NCI-H510A (cell line): ENCODE measurements at regions not wholly inside any gene's neighbourhood (a gene's known extent, or its start where the extent isn't known, plus 50 kb on each side); places are given as distances from the start of the nearest gene placed in this dataset.

Experiments
- DNase-seq: peaks from one replicate; lab custom pipeline; 2025; lab: John Stamatoyannopoulos, UW

DNA sequence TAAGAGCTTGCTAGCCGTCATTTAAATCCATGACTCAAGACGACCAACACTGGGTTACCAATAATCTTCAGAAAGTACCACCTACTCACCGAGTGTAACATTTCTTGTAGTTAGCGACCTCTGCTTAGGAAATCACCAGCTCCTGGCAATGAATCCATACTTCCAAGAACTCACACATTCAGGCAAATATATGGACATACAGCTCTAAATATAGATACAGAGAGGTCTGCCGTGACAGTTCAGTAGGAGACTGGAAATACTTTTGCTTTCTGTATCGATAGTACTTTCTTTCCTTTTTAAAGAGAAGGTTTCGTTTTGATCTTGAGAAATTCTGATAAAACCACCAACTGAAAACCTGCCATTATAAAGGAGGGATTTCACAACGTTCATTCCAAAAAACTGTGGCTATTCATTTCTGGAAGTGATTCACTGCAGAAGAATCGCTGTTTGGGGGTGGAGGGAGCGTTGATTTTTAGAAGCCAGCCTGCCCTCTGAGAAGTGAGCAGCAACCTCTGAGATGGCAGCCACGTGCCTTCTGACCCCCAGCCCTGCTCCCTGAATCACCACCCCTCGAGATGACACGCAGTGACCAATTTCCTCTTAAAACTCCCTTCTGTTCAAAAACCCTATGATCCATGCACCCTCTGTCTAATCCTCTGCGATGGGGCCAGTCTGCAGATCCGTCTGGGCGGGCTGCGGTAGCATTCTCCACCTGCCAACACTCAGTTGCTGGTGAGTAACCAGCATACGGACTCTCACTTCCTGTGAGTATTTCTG, 179.0 kb upstream of the KLF14 start:
- DNase-seq: no peak

DNA sequence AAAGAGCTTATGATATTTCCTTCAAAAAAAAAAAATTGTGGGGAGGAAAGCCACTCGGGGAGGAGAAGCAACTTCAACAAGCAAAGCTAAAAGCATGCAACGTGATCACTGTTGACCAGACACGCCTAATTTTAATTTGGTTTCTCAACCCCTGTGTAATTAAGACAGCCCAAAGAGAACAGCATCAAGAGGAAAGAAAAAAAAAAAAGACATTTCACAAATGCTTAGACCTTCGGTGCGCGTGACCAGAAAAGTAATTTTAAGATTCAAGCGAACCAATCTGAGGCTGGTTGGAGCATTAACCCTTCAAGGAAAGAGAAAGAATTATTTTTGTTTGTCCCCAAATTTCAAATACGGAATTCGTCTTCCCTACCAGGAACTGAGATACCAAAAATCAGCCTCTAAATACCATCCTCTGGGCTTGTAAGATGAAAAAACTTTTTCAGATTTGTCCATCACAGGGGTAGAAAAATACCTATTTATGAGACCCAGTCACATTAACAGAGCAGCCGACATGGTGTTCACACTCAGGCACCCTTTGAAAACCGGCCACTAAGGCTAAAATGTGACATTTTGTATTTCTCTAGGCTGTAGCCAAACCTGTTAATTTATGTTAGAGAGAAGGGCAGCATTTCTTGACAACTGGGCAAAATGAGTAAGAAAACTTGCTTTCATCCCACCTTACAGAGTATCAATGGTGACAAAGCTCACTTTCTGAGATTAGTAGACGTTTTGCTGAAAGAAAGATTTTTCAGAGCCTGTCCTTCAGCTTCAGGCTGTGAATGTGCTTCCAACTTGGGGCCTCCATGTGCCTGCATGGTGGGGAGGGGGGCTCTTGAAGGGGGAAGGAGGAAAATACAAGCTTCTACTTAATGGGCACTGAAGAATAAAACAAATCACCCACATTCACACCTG, 179.9 kb upstream of the KLF14 start:
- no peak for DNase-seq

DNA sequence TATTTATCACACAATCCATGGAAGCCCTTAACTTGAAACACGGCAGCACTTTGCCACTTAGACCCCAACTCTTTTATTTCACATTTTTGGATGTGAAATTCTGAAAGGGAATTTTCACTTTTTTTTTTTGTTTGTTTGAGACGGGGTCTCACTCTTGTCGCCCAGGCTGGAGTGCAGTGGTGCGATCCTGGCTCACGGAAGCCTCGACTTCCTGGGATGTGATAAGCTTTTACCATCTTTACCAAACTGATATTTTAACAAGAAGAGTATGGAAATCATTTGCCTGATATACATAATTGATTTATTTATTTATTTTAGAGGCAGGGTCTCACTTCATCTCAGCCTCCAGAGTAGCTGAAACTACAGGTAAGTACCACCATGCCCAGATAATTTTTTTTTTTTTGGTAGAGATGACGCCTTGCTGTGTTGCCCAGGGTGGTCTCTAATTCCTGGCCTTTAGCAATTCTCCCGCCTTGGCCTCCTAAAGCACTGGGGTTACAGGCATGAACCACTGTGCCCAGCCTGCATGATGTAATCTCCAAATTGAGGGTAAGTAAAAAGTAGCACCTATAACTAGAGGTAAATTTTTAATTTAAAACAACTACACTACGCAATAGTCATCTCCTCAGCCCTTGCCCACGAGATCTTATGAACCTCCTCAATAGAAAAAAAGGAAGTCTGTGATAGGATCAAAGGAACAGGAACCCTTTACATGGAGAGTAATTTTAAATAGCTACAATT, 180.7 kb upstream of the KLF14 start:
- no peak for DNase-seq

DNA sequence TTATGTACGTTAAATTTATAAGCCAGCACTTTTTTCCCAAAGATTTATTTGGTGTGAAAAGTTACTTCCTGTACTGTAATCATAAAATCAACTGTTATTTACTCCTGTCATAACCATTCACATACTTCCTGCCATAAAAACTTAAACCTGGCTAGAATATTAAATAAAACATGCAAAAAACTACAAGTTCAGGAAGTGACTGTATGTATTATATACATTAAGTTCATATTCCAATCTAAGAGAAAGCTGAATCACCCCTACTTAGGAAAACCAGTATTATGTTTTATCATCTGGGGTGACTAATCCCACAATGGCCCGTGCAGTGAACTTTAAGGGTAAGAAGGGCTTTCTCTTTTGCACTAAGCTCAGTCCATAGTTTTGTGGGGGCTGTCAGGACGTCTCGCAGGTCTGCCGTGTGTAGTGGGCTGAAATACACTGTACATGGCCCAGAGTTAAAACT, 183.7 kb upstream of the KLF14 start:
- DNase-seq: no peak

DNA sequence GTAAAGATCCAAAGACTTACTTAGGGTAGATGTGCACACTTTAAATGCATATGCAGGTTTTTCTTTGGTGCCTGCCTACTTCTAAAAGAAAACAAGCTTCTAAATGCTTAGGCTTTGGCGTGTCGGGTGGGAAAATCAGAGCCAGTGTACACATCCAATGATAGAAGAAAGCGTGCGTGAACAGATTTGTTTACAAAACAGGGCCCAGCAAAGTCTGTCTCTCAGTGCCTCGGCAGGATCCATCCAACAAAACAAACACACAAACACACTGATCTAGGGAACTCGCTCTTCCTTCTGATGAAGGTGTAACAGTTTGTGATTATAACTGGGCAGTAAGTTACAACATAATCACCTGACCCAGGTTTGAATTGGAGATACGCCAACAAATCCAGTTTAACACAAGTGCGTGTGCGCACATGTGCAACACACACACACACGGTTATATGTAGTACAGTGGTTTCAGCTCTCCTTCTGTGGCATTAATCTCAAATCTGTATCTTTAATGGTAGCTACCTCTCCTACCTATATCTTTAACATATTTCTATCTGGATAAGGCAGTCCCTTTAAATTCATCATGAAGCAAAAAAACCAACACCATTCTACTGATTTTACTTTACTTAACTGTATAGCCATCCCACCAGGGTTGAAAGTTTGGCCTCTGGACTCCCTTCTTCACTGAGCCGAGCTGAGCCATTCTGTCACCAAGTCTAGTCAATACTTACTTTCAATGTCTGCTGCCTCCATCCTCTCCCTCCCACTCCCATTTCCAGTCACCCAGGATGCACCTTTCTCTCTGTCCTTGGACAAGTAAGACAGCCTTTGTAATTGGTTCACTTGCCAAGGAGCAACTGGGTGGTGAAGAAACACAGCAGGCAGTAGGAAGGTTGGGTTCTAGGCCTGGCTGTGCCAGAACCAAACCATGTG, 184.4 kb upstream of the KLF14 start:
- DNase-seq: no peak

DNA sequence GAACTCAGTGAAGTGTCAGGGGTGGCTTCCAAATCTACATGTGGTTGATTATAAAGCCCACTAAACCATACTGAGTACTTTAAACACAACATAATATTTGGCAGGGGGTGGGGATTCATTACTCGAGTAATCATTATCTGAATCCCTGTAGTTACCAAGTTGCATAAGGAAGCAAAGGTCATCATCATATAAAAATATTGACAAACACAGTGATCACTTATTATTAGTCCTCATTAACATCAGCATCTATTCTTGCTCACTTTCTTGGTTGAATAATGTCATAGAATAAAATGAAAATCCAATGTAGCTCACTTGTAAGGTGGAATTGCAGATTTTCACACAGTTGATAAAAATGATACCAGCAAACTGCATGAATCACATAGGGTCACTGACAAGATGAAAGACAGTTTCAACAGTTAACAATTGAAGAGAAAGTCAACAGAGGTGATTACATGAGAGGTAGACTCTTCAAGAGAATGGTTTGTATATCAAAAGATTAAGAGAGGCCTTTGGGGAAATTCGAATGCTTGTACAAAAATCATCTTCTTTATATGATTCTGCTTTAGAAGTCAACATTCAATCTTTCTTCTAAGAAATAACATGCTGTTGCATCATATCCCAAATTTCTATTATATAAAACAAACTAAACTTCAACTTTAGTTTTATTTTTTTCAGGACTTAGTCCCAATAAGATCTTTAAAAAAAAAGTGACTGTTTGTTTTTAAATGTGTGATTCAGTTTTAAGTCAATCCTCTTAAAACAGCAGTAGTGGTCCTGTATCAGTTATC, 185.5 kb upstream of the KLF14 start:
- no peak for DNase-seq

DNA sequence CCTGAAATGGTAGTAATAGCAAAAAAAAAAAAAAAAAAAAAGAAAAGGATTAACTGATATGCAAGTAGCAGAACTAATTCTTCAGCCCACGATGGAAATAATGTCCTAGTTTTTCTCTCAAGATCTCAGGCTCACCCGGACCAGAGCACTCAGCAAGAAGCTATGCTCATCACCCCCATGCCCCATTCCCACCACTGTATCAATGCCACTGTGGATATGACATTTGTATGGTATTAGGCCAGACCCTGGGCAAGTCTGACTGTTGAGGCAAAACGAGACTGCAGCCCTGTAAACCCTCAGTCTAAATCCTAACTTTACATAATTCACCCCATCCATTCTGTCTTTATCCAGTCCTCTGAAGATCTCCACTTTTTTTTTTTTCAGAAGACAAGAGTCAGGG, 186.1 kb upstream of the KLF14 start:
- no peak for DNase-seq

DNA sequence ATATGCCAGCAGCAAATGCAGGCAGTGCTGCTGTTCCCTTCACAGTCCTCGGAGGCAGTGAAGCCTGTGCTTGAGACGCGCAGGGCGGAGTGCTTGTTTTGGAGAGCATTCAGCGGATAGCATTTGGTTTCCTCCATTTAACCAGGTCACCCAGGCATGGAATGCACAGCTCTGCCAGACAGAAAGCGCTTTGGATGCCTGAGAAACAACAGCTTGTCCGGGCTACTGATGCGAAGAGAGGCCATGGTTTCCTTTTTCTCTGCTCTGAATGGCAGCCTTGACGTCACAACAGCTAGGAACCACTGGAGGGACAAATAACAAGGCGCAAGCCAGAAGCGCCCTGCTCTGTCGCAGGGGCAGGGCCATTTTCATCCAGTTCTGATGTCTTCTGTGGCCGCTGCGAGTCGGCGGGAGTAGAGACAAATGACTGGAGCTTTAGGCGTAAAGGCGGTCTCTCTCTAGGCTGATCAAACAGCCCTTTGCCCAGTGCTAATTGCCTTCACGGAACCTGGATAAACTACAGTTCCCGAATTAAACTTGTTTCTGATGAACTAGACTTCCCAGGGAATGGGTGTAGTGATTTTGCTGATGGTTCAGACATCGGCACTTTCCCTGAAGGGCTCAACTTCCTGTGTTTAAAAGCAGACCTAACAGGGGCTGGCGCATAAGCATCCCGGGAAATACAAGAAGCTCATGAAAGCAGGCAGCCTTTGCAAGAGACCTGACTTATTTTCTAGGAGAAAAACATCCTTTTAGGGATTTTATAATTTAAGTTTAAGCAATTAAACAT, 187.6 kb upstream of the KLF14 start:
- DNase-seq: no peak

DNA sequence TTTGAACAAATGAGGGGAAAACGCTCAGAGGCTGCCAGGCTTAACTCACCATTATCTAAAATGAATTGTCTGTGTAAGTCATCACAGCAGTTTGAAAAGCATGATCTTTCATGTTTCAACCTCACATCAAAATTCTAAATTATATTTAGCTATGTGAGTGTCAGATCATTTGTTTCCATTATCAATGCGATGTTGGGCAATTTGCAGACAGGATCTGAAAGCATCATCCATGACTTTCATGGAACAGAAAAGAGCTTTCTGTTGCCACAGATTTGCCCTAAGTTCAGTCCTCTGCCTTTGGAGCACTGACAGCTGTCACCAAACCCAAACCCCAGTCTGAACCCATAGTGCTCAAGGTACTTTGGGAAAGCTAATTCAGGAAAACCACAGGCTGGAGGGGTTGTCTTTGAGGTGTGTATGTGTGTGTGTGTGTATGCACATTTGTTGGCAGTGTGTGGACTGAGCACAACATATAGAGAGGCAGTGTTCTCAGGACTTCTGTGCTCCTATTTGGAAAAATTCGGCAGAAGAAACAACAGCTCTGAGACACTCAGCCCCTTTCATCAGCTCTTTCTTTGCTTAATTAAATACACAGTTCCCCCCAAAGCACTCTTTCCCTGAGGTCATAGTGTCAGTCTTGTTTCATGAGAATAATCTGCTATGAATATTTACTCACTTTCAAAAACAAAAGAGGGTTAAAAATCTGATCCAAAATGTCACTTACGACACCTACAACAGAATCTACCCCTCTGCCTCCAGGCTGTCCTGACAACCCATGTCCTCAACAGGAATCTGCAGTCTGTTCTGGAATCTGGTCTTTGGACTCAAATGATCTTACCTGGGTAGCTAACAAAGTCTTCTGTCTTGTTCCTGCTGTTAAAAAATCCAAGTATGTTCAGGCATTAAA, 188.5 kb upstream of the KLF14 start:
- DNase-seq: no peak

DNA sequence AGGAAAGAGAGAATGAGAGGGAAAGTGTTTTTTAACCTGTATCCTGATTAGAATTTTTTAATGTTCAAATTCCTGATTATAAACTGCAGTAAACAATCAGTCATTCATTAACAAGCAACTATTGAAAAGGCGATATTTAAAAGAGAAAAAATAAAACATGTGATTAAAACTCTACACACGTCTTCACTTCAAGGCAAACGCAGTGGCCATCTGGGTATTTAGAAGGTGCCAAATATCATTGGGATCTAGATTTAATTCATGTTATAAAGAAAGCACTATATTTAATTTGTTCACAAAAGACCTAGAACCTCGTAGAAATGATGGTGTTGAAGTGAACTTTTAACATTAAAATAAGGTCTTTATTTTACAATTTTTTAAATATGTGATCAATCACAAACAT, 189.4 kb upstream of the KLF14 start:
- DNase-seq: no peak

DNA sequence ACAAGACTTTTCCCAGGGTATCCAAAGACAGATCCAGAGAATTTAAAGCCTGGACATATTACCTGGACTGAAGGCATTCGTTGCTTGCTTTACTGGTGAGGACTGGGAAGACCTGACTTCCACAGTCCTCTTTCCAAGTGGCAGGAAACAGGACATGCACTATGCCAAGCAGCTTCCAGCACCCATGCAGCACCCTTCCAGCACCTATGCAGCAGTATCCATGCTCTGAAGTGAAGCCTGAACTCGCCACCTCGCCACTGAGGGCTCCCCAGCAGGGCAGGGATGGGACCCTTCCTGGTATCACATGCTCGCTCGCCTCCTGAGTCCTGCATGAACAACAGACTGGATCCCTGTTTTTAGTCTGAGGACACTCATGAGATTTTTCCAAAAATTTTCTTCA, 189.9 kb upstream of the KLF14 start:
- no peak for DNase-seq

DNA sequence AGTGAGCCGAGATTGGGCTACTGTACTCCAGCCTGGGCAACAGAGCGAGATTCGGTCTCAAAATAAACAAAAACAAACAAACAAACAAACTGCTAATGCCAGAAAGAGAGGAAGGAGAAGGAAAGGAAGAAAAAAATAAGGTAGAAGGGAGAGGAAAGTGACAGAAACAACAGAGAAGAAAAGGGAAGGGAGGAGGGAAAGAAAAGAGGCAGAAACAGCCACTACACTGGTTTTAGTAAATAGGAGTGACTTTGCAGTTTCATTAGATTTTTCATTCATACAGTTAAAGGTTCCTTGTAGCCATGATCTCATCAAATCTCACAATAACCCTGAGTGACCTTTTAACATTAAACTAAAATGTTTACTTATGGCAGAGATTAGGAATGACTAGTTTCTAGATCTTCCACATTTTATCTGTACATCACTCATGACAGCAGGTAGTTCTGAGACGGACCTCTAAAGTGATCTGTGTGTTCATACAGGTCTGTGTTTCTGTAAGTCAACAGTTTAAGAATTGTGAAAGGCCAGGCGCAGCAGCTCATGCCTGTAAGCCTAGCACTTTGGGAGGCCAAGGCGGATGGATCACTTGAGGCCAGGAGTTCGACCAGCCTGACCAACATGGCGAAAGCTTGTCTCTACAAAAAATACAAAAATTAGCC, 191.3 kb upstream of the KLF14 start:
- no peak for DNase-seq

DNA sequence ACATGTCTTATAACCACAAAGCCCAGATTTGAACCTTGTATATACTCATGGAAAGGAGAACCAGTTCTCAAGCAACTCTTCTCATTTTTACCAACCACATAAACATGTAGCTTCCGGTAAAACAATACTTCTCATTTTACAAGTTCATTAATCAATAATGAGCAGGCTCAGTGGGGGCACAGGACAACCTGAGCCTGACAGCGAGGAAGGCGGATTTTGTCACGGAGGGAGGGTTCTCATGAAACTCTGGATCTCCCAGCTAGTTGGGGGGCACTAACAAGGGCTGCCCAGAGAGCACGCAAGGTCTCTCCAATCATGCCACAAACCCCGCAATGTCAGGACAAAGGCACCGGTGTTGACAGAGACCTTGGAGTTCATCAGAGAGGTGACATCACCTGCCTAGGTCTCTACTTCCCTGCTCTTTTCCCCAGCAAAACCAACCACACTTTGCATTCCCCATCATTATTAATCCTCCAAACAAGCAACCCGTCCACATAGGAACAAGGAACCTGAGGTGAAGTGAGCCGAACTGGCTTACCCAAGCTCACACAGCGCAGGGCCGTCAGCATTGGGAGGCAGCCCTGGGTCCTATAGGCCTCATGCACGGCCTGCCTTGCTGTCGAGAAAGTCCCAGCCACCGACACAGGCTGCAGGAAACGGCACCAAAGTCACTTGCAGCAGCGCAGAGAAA, 192.1 kb upstream of the KLF14 start:
- no peak for DNase-seq

DNA sequence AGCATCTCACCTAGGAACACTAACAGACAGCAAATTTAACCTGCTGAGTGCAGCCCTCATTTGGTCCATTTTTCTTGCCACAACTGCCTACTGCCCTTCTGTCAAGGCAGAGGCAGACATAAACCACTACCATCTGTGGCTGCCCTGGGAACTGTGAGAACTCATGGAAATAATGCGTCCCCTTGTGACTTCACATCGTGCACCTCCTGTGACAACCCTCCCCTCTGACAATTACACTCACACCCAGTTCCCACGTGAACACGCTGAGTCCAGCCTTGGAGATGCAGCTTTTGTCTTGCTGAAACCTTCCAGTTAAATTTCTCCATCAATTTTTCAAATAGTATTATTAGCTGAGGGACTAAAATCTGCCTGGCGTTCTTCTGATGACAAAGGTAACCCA, 193.1 kb upstream of the KLF14 start:
- DNase-seq: no peak

DNA sequence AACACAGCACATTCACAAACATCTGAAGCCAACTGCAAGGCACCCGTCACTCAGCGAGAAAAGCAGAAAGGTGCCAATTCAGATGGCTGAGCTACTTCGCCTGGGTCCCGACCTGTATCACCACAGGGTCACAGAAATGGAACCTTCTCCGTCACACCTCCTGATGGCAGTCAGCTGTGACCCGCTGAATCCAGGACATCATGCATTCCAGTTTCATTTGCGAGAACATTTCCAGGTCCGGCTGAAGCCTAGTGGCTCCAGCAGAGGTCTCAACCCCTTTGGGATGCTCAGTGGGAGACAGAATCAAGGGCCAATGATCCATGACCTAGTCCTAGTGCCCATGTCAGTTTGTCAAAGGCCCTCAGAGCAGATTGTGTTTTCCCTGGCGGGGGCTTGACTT, 193.6 kb upstream of the KLF14 start:
- DNase-seq: no peak

DNA sequence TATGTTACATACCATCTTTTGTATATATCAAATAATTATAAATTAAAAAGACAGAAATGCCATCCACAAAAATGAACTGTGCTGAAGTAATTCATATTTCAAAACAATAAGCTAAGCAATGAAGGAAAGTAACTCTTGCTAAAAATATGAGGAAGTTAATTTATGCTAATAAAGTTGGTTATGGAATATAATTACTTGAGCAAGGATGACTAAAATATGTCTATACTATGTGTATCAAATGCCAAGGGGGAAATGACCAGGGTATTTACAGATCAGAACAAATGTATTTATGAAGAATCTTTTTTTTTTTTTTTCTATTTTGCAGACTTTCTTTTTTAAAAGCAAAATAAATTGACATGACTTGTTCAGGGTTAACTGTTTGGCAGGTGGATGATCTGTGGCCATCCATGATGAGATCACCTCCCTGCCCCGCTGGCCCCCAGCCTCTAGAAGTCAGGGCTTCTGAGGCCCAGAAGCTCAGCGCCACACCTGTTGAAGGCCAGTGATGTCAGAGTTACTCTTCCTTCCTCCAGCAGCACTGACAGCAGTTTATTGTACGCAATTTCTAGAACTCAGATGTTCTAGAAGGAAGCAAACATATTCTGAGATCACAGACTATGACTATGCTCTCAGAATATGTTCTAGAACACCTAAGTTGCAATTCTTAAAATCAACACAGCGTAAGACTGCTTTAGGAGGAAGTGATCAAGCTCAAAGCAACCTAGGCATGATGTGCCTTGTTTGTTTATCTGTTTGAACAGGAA, 196.1 kb upstream of the KLF14 start:
- DNase-seq: no peak

DNA sequence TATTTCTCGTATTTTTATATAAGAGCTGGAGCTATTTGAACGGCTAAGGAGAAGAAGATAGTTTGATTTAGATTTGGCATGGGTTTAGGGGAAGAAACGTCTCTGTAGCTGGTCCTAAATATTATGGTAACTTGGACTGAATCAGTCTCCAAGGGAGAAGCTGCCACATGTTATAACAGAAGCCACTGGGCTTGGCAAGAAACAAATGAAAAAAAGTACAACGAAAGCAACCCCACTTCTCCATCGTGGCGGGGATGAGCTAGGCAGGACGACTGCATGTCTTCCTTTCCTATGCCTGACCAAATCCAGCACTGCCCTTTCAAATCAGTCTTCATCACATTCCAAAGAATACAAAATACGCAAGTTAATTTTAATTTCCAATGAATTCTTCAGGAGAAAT, 196.7 kb upstream of the KLF14 start:
- DNase-seq: no peak
